Kidney (tissue), 13 donors: ENCODE measurements at regions not wholly inside any gene's neighbourhood (a gene's known extent, or its start where the extent isn't known, plus 50 kb on each side); places are given as distances from the start of the nearest gene placed in this dataset.
A peak's percentile ranks its signal among the peaks of the same experiment; 100 is the strongest.

ENCODE experiments used
- DNase-seq, 5 donors: peaks; one replicate each; pipeline ENCODE4 v3.0.0-alpha.2; 2013 to 2020
- FAIRE-seq: peaks from 2 replicates; lab custom pipeline; 2012; peaks lifted over from hg19 to GRCh38; lab: Jason Lieb, UNC
- H3K27ac ChIP-seq, 2 donors: one replicate each; pipeline ENCODE4 v1.7.0; 2013; ENCODE audit warnings: low read depth in 2 of 2, low read length in 2 of 2, inconsistent platforms in 1 of 2
- H3K27me3 ChIP-seq: one replicate; pipeline ENCODE4 v1.7.1; 2013; ENCODE audit warnings: low read length, inconsistent platforms; ENCODE audit not compliant: control insufficient read depth, insufficient read depth
- H3K36me3 ChIP-seq, 3 donors: one replicate each; pipeline versions ENCODE4 v1.7.0 to v1.7.1; 2013; ENCODE audit warnings: low read length in 3 of 3, control low read depth in 1 of 3, inconsistent platforms in 1 of 3; ENCODE audit not compliant: insufficient read depth in 3 of 3, control insufficient read depth in 2 of 3
- H3K4me1 ChIP-seq, 3 donors: one replicate each; pipeline versions ENCODE4 v1.7.0 to v1.7.1; 2013; ENCODE audit warnings: low read length in 3 of 3, inconsistent platforms in 1 of 3, low read depth in 1 of 3; ENCODE audit not compliant: control insufficient read depth in 2 of 3, insufficient read depth in 2 of 3
- H3K4me3 ChIP-seq, 3 donors: one replicate each; pipeline versions ENCODE4 v1.7.0 to v1.8.1; 2013; ENCODE audit warnings: low read length in 3 of 3, control low read depth in 1 of 3, inconsistent platforms in 1 of 3
- H3K9ac ChIP-seq, 3 donors: one replicate each; pipeline versions ENCODE4 v1.7.0 to v1.7.1; 2013; ENCODE audit warnings: low read length in 3 of 3, control low read depth in 1 of 3, inconsistent platforms in 1 of 3
- H3K9me3 ChIP-seq, 3 donors: one replicate each; pipeline versions ENCODE4 v1.7.0 to v1.7.1; 2013; ENCODE audit warnings: low read length in 3 of 3, control low read depth in 1 of 3, inconsistent platforms in 1 of 3; ENCODE audit not compliant: control insufficient read depth in 2 of 3, insufficient read depth in 1 of 3
- CTCF ChIP-seq: IDR thresholded peaks from 3 replicates; pipeline ENCODE4 v1.5.1; 2012; ENCODE audit warnings: mild to moderate bottlenecking, moderate library complexity, borderline replicate concordance; ENCODE audit not compliant: insufficient read depth; ENCODE audit errors: extremely low read depth
- intact Hi-C: fragments of 100-400 bp; cut with DNase I; formaldehyde crosslinking; loops from one replicate; pipeline ENCODE4 v1.11.1; 2022
- donor health status: control.
- donor health status: control.
- donor health status: control.
- donor health status: control.
- donor health status: control.
- donor health status: DM: yes; HTN: yes; CAD: no.
- donor health status: Normal renal cell carcinoma (clear cell type).

GRCh38 chr5:15354021-15354420 lies 146.0 kb upstream of the FBXL7 start:
- no peak overlapping the region for H3K27ac ChIP-seq
- FAIRE-seq: no peak
- no peak for TF ChIP-seq CTCF
- H3K4me1 ChIP-seq: no peaks in the 10 kb centered on the region
- H3K4me3 ChIP-seq: no peak overlapping the region
- H3K27me3 ChIP-seq: no peaks in the 10 kb centered on the region
- H3K9me3 ChIP-seq: no peaks in the 10 kb centered on the region
- intact Hi-C loops: no loop called here
- no peaks in the 10 kb centered on the region for H3K36me3 ChIP-seq
- peak in 3 of 5 donors; percentile 16 to 69 (median 66) for DNase-seq
- no peak overlapping the region for H3K9ac ChIP-seq

GRCh38 chr5:15353086-15353645 lies 146.8 kb upstream of the FBXL7 start:
- Histone ChIP-seq H3K4me1 (no peaks in the 10 kb centered on the region), H3K4me3 (no peak overlapping the region), H3K9ac (no peak overlapping the region), H3K36me3 (no peaks in the 10 kb centered on the region), H3K27me3 (no peaks in the 10 kb centered on the region), H3K9me3 (no peaks in the 10 kb centered on the region), H3K27ac (no peak overlapping the region)
- no peak for TF ChIP-seq CTCF
- DNase-seq (no peak), FAIRE-seq (no peak)
- intact Hi-C loops: no loop called here

- no peak for TF ChIP-seq CTCF
- Histone ChIP-seq H3K36me3 (no peaks in the 10 kb centered on the region), H3K9ac (no peak overlapping the region), H3K27me3 (no peaks in the 10 kb centered on the region), H3K27ac (no peak overlapping the region), H3K4me1 (no peaks in the 10 kb centered on the region), H3K4me3 (no peak overlapping the region), H3K9me3 (no peaks in the 10 kb centered on the region)
- DNase-seq (no peak), FAIRE-seq (no peak)
- intact Hi-C loops: no loop called here
Observed at GRCh38 chr5:15350614-15351013, 149.4 kb upstream of the FBXL7 start.

GRCh38 chr5:15346738-15347137 lies 153.2 kb upstream of the FBXL7 start:
- no peaks in the 10 kb centered on the region for H3K27me3 ChIP-seq
- no peaks in the 10 kb centered on the region for H3K4me1 ChIP-seq
- H3K27ac ChIP-seq: no peak overlapping the region
- no peak for DNase-seq
- no peak for TF ChIP-seq CTCF
- no peak overlapping the region for H3K9ac ChIP-seq
- intact Hi-C loops: no loop called here
- H3K4me3 ChIP-seq: no peak overlapping the region
- FAIRE-seq: no peak
- no peaks in the 10 kb centered on the region for H3K9me3 ChIP-seq
- no peaks in the 10 kb centered on the region for H3K36me3 ChIP-seq
